RWPE1 (cell line): ENCODE measurements at regions not wholly inside any gene's neighbourhood (a gene's known extent, or its start where the extent isn't known, plus 50 kb on each side); places are given as distances from the start of the nearest gene placed in this dataset.
A peak's percentile ranks its signal among the peaks of the same experiment; 100 is the strongest.

Source experiments
- CTCF ChIA-PET: fragments of 350-600 bp; sonication (Branson Sonifier 250); formaldehyde crosslinking; extraction: SDS; loops from one replicate; lab custom pipeline; 2021; lab: Yijun Ruan, JAX
- POLR2A ChIA-PET: fragments of 400-600 bp; formaldehyde crosslinking; extraction: SDS; loops from one replicate; lab custom pipeline; 2020; ENCODE audit warnings: antibody characterized with exemption; ENCODE audit not compliant: low non-redundant PET; lab: Yijun Ruan, JAX
- DNase-seq: peaks from one replicate; pipeline ENCODE4 v3.0.0; 2012; ENCODE audit warnings: low spot score
- H3K27ac ChIP-seq: fragments of 450-650 bp; 2 replicates; pipeline ENCODE4 v1.5.1; 2017
- TF ChIP-seq, protein P1 (sequence below): fragments of 450-650 bp; conservative IDR thresholded peaks from 2 replicates; pipeline ENCODE4 v1.5.1; 2017; ENCODE audit warnings: low read depth, mild to moderate bottlenecking

- peak; percentile 36 for DNase-seq
- H3K27ac ChIP-seq: no peak overlapping the region
- TF ChIP-seq, protein P1, sequence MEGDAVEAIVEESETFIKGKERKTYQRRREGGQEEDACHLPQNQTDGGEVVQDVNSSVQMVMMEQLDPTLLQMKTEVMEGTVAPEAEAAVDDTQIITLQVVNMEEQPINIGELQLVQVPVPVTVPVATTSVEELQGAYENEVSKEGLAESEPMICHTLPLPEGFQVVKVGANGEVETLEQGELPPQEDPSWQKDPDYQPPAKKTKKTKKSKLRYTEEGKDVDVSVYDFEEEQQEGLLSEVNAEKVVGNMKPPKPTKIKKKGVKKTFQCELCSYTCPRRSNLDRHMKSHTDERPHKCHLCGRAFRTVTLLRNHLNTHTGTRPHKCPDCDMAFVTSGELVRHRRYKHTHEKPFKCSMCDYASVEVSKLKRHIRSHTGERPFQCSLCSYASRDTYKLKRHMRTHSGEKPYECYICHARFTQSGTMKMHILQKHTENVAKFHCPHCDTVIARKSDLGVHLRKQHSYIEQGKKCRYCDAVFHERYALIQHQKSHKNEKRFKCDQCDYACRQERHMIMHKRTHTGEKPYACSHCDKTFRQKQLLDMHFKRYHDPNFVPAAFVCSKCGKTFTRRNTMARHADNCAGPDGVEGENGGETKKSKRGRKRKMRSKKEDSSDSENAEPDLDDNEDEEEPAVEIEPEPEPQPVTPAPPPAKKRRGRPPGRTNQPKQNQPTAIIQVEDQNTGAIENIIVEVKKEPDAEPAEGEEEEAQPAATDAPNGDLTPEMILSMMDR: peak; percentile 80
- POLR2A ChIA-PET: no interaction called here
- CTCF ChIA-PET: interaction anchor here (0.5 to 1.1 kb wide), 10 partner anchors 10 to 243 kb away, joined by 3 to 6 read pairs (median 4); no protein-coding TSS in a partner anchor
These were observed 80.3 kb upstream of the LSM6 start for GRCh38 chr4:146095091-146095690.

- TF ChIP-seq, protein P1: no peak
- no peak for DNase-seq
- no peak overlapping the region for H3K27ac ChIP-seq
- ChIA-PET CTCF (interaction anchor here (0.6 kb wide), 1 partner anchor 897 kb away, joined by 3 read pairs; no protein-coding TSS in a partner anchor), POLR2A (no interaction called here)
These were observed 86.8 kb upstream of the LSM6 start for GRCh38 chr4:146088690-146089089.

DNA sequence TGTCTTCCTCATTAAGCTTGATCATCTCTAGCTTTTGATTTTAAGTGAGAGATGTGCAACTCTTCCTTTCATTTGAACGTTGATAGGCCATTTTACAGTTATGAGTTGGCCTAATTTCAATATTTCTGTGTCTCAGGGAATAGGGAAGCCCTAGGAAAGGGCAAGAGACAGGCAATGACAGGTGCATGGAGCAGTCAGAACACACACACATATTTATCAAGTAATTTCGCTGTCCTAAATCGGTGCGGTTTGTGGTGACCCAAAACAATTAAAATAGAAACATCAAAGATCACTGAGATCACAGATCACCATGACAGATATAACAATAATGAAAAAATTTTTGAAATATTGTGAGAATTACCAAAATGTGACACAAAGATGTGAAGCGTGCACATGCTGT lies 87.7 kb upstream of the LSM6 start:
- ChIA-PET CTCF (no interaction called here), POLR2A (no interaction called here)
- TF ChIP-seq, protein P1: no peak
- H3K27ac ChIP-seq: no peak overlapping the region
- DNase-seq: no peak

GRCh38 chr4:146076081-146076480 lies 99.4 kb upstream of the LSM6 start:
- CTCF ChIA-PET: interaction anchor here (1.1 kb wide), 1 partner anchor 61 kb away, joined by 3 read pairs; no protein-coding TSS in a partner anchor
- DNase-seq: no peak
- TF ChIP-seq, protein P1: no peak
- no peak overlapping the region for H3K27ac ChIP-seq
- POLR2A ChIA-PET: no interaction called here

GRCh38 chr4:146073517-146073916 lies 102.0 kb upstream of the LSM6 start:
- no peak overlapping the region for H3K27ac ChIP-seq
- CTCF ChIA-PET: no interaction called here
- POLR2A ChIA-PET: no interaction called here
- TF ChIP-seq, protein P1: no peak
- no peak for DNase-seq

GRCh38 chr4:146072376-146072775 lies 103.1 kb upstream of the LSM6 start:
- POLR2A ChIA-PET: no interaction called here
- CTCF ChIA-PET: no interaction called here
- H3K27ac ChIP-seq: no peak overlapping the region
- DNase-seq: no peak
- TF ChIP-seq, protein P1: no peak
